Heart right ventricle (tissue), 16 donors: ENCODE measurements at regions not wholly inside any gene's neighbourhood (a gene's known extent, or its start where the extent isn't known, plus 50 kb on each side); places are given as distances from the start of the nearest gene placed in this dataset.

Experiments
- ATAC-seq, 8 donors: fragments of 200-7000 bp; cut with Tn5 transposase; one replicate each; pipeline ENCODE4 v1.9.1; 2020; ENCODE audit warnings: mild to moderate bottlenecking in 8 of 8, moderate library complexity in 8 of 8, moderate number of reproducible peaks in 1 of 8
- DNase-seq, 2 donors: peaks; one replicate each; pipeline ENCODE4 v3.0.0-alpha.2; 2020
- H3K27ac ChIP-seq, 10 donors: fragments of 200-600 bp; sonication (generic) in 2 of 10; one replicate each; pipeline versions ENCODE4 v1.5.0 to v1.8.0; 2020 to 2022; ENCODE audit warnings: mild to moderate bottlenecking in 3 of 10
- H3K27me3 ChIP-seq, 7 donors: fragments of 200-600 bp; one replicate each; pipeline ENCODE4 v1.8.0; 2021 to 2022; ENCODE audit warnings: mild to moderate bottlenecking in 2 of 7
- H3K36me3 ChIP-seq, 9 donors: fragments of 200-600 bp; sonication (generic) in 1 of 9; one replicate each; pipeline versions ENCODE4 v1.5.0 to v1.8.0; 2020 to 2022; ENCODE audit warnings: mild to moderate bottlenecking in 2 of 9
- H3K4me1 ChIP-seq, 9 donors: fragments of 200-600 bp; sonication (generic) in 1 of 9; one replicate each; pipeline versions ENCODE4 v1.5.0 to v1.8.0; 2020 to 2022; ENCODE audit warnings: mild to moderate bottlenecking in 4 of 9
- H3K4me3 ChIP-seq, 10 donors: fragments of 200-600 bp; sonication (generic) in 2 of 10; one replicate each; pipeline versions ENCODE4 v1.5.0 to v1.8.0; 2020 to 2022; ENCODE audit warnings: mild to moderate bottlenecking in 7 of 10, moderate library complexity in 2 of 10
- H3K9me3 ChIP-seq, 11 donors: fragments of 200-600 bp in 10 of 11; sonication (generic) in 2 of 11; one replicate each; pipeline versions ENCODE4 v1.5.0 to v1.8.0; 2013 to 2022; ENCODE audit warnings: mild to moderate bottlenecking in 2 of 11, control low read depth in 1 of 11, moderate library complexity in 1 of 11
- CTCF ChIP-seq, 9 donors: fragments of 200-600 bp; sonication (generic) in 2 of 9; IDR thresholded peaks; one replicate each; pipeline versions ENCODE4 v1.5.0 to v1.8.0; 2021 to 2022; ENCODE audit warnings: antibody characterized with exemption in 9 of 9, mild to moderate bottlenecking in 5 of 9, moderate library complexity in 1 of 9
- WGBS, 2 donors: extraction: QIAGEN DNeasy Blood & Tissue Kit; methylation state at CpG; one replicate each; pipeline ENCODE4 v1.1.7; 2013; ENCODE audit warnings: inconsistent platforms in 1 of 2; 5-methylcytosine and 5-hydroxymethylcytosine counted together
- intact Hi-C, 10 donors: fragments of 100-400 bp; cut with DNase I; formaldehyde crosslinking; loops; one replicate each; pipeline versions ENCODE4 v1.11.1 to v1.14.2; 2022
- donor health status: Arrhythmogenic right ventricular cardiomyopathy.
- donor health status: ischemic (EF 13 %, LVEDD 7.1; RV severe dilation, severe dysfunction).
- donor health status: healthy with polysubstance abuse.
- donor health status: DM: no; HTN: yes; CAD: no.
- donor health status: DM: no; HTN: no; CAD: no.
- donor health status: ischemic (EF 25% LVEDD 6.9; RV normal size, moderate dysfunction).
- donor health status: ischemic (EF 25% LVEDD 5.7; RV mildly dilated, moderate dysfunction).
- donor health status: healthy.
- donor health status: DM: yes; HTN: yes; CAD: no.
- donor health status: Ischemic cardiomyopathy.
- donor health status: ischemic (EF 35%, LVEDD 5.7; RV mildly dilated, moderate dysfunction).
- donor health status: nonischemic (EF 11% LVEDD 7.7; RV severe dilation, severe dysfunction).
- donor health status: DM: yes; HTN: yes; CAD: no.
- donor health status: PGD.
- donor health status: ischemic (EF 29% LVEDD 5.4; RV normal size, mild dysfunction).
- donor health status: nonischemic (EF 23%, LVEDD 6.1; RV moderate dilation, normal function).

- H3K36me3 ChIP-seq, result no peaks in the 10 kb centered on the region
- DNase-seq (no peak), ATAC-seq (no peak)
- H3K27me3 ChIP-seq, result no peaks in the 10 kb centered on the region
- WGBS, 2 donors, result 74 to 77% methylated on average over 4 of the region's 4 CpGs
- H3K27ac ChIP-seq, result no peak overlapping the region
- H3K4me1 ChIP-seq, result no peaks in the 10 kb centered on the region
- H3K4me3 ChIP-seq, result no peak overlapping the region
- H3K9me3 ChIP-seq, result no peaks in the 10 kb centered on the region
- intact Hi-C loops, result no loop called here
- no peak for TF ChIP-seq CTCF (IDR thresholded peaks at IDR 0.05)
Measured at GRCh38 chr4:64897683-64898082, 488.4 kb upstream of the TECRL start.

- no peak for DNase-seq
- intact Hi-C loops, result no loop called here
- ATAC-seq, result no peak
- H3K4me1 ChIP-seq, result no peaks in the 10 kb centered on the region
- TF ChIP-seq CTCF (IDR thresholded peaks at IDR 0.05), result no peak
- no peaks in the 10 kb centered on the region for H3K36me3 ChIP-seq
- H3K4me3 ChIP-seq, result no peak overlapping the region
- no peaks in the 10 kb centered on the region for H3K27me3 ChIP-seq
- H3K27ac ChIP-seq, result no peak overlapping the region
- H3K9me3 ChIP-seq, result no peaks in the 10 kb centered on the region
Measured at GRCh38 chr4:64895031-64895430, 485.8 kb upstream of the TECRL start.

- Histone ChIP-seq H3K9me3 (no peaks in the 10 kb centered on the region), H3K27ac (no peak overlapping the region), H3K4me3 (no peak overlapping the region), H3K36me3 (no peaks in the 10 kb centered on the region), H3K4me1 (no peaks in the 10 kb centered on the region), H3K27me3 (no peaks in the 10 kb centered on the region)
- intact Hi-C loops, result no loop called here
- TF ChIP-seq CTCF (IDR thresholded peaks at IDR 0.05), result no peak
- ATAC-seq (no peak), DNase-seq (no peak)
- WGBS, 2 donors, result 48 to 68% methylated on average over 5 of the region's 5 CpGs
Measured at GRCh38 chr4:64893205-64893604, 484.0 kb upstream of the TECRL start.

- intact Hi-C loops, result no loop called here
- WGBS, 2 donors, result 58 to 70% methylated on average over 5 of the region's 5 CpGs
- Histone ChIP-seq H3K9me3 (peaks cover 0 to 4% (median 0%) of the 10 kb centered on the region in 11 donors), H3K36me3 (no peaks in the 10 kb centered on the region), H3K4me3 (no peak overlapping the region), H3K27me3 (no peaks in the 10 kb centered on the region), H3K4me1 (no peaks in the 10 kb centered on the region), H3K27ac (no peak overlapping the region)
- no peak for TF ChIP-seq CTCF (IDR thresholded peaks at IDR 0.05)
- DNase-seq (no peak), ATAC-seq (no peak)
Measured at GRCh38 chr4:64889906-64890610, 480.8 kb upstream of the TECRL start.
